GM18873 (cell line): ENCODE measurements at regions not wholly inside any gene's neighbourhood (a gene's known extent, or its start where the extent isn't known, plus 50 kb on each side); places are given as distances from the start of the nearest gene placed in this dataset.

ENCODE experiments used
- ATAC-seq: cut with Tn5 transposase; IDR thresholded peaks from one replicate; pipeline ENCODE4 v1.9.1; 2021; ENCODE audit warnings: mild to moderate bottlenecking, moderate library complexity, moderate number of reproducible peaks; ENCODE audit not compliant: unreplicated experiment, low FRiP score

GRCh38 chr16:64203126-64203525 lies 918.7 kb downstream of the CDH11 start:
- no peak for ATAC-seq

GRCh38 chr16:64202571-64202970 lies 919.3 kb downstream of the CDH11 start:
- no peak for ATAC-seq

GRCh38 chr16:64196444-64196843 lies 925.4 kb downstream of the CDH11 start:
- no peak for ATAC-seq

GRCh38 chr16:64185954-64186353 lies 935.9 kb downstream of the CDH11 start:
- ATAC-seq: no peak

- no peak for ATAC-seq
These were observed 937.7 kb downstream of the CDH11 start for GRCh38 chr16:64184156-64184555.

GRCh38 chr16:64182985-64183384 lies 938.9 kb downstream of the CDH11 start:
- ATAC-seq: no peak

- no peak for ATAC-seq
These were observed 940.5 kb downstream of the CDH11 start for GRCh38 chr16:64181271-64181925.

- no peak for ATAC-seq
These were observed 941.5 kb downstream of the CDH11 start for GRCh38 chr16:64180136-64180900.

- ATAC-seq: no peak
These were observed 947.5 kb downstream of the CDH11 start for GRCh38 chr16:64174327-64174726.

- no peak for ATAC-seq
These were observed 949.2 kb downstream of the CDH11 start for GRCh38 chr16:64172652-64173051.

- no peak for ATAC-seq
These were observed 949.6 kb downstream of the CDH11 start for GRCh38 chr16:64172226-64172625.

GRCh38 chr16:64171632-64172031 lies 950.2 kb downstream of the CDH11 start:
- no peak for ATAC-seq

- no peak for ATAC-seq
These were observed 953.5 kb downstream of the CDH11 start for GRCh38 chr16:64168371-64168770.

- no peak for ATAC-seq
These were observed 953.9 kb downstream of the CDH11 start for GRCh38 chr16:64167936-64168335.

GRCh38 chr16:64165368-64165767 lies 956.5 kb downstream of the CDH11 start:
- ATAC-seq: no peak

- ATAC-seq: no peak
These were observed 959.1 kb downstream of the CDH11 start for GRCh38 chr16:64162613-64163375.

- no peak for ATAC-seq
These were observed 961.9 kb downstream of the CDH11 start for GRCh38 chr16:64159976-64160375.

GRCh38 chr16:64158941-64159588 lies 962.8 kb downstream of the CDH11 start:
- no peak for ATAC-seq

GRCh38 chr16:64153718-64154117 lies 968.1 kb downstream of the CDH11 start:
- ATAC-seq: no peak

GRCh38 chr16:64151990-64152767 lies 969.7 kb downstream of the CDH11 start:
- no peak for ATAC-seq
